Left lung (tissue), 4 donors: ENCODE measurements at regions not wholly inside any gene's neighbourhood (a gene's known extent, or its start where the extent isn't known, plus 50 kb on each side); places are given as distances from the start of the nearest gene placed in this dataset.

Source experiments
- ATAC-seq: fragments of 200-7000 bp; cut with Tn5 transposase; one replicate; pipeline ENCODE4 v1.9.1; 2020; ENCODE audit warnings: moderate library complexity
- DNase-seq, 4 donors: peaks; one replicate each; pipeline ENCODE4 v3.0.0-alpha.2; 2013 to 2020
- H3K27ac ChIP-seq, 2 donors: fragments of 200-600 bp; sonication (generic) in 1 of 2; one replicate each; pipeline versions ENCODE4 v1.5.0 to v1.8.0; 2020 to 2021
- H3K27me3 ChIP-seq, 2 donors: fragments of 200-600 bp; sonication (generic) in 1 of 2; one replicate each; pipeline versions ENCODE4 v1.5.0 to v1.8.0; 2020 to 2021
- H3K36me3 ChIP-seq, 2 donors: fragments of 200-600 bp; sonication (generic) in 1 of 2; one replicate each; pipeline versions ENCODE4 v1.5.0 to v1.8.0; 2020 to 2021
- H3K4me1 ChIP-seq, 2 donors: fragments of 200-600 bp; one replicate each; pipeline ENCODE4 v1.8.0; 2021
- H3K4me3 ChIP-seq, 2 donors: fragments of 200-600 bp; sonication (generic) in 1 of 2; one replicate each; pipeline versions ENCODE4 v1.5.0 to v1.8.0; 2020 to 2021; ENCODE audit warnings: mild to moderate bottlenecking in 1 of 2
- H3K9me3 ChIP-seq, 2 donors: fragments of 200-600 bp; sonication (generic) in 1 of 2; one replicate each; pipeline versions ENCODE4 v1.5.0 to v1.8.0; 2020 to 2021
- intact Hi-C, 2 donors: fragments of 100-400 bp; cut with DNase I; formaldehyde crosslinking; loops; one replicate each; pipeline versions ENCODE4 v1.11.2 to v1.14.2; 2022
- TF ChIP-seq, protein P1 (sequence below), 2 donors: fragments of 200-600 bp; sonication (generic) in 1 of 2; IDR thresholded peaks; one replicate each; pipeline versions ENCODE4 v1.5.0 to v1.8.0; 2021; ENCODE audit warnings: antibody characterized with exemption in 2 of 2
- donor health status: DM: no; HTN: yes; CAD: no.
- donor health status: DM: no; HTN: no; CAD: no.

DNA sequence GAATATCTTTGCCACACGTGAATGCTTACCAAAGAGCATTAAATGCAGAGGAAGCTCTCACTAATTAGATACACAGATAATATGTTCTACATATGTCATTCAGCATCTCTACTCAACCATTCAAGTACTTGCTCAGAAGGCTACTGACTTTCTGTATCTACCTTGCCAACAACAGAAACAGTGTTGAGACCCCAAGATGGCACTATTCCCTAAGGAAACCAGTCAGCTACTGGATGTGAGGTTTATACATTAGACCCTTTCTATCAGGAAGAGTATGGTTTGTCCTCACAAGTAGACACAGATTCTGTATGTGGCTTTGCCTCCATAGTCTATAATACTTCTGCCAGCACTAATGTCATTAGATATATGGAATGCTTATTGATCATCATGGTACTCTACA is 443.9 kb upstream of the INTU start:
- ATAC-seq (no peak), DNase-seq (peak in 1 of 4 donors; percentile 40)
- Histone ChIP-seq H3K36me3 (no peaks in the 10 kb centered on the region), H3K27ac (no peak overlapping the region), H3K27me3 (no peaks in the 10 kb centered on the region), H3K4me3 (no peak overlapping the region), H3K9me3 (peaks cover 0 to 16% of the 10 kb centered on the region in 2 donors), H3K4me1 (no peaks in the 10 kb centered on the region)
- intact Hi-C loops: no loop called here
- TF ChIP-seq, protein P1, sequence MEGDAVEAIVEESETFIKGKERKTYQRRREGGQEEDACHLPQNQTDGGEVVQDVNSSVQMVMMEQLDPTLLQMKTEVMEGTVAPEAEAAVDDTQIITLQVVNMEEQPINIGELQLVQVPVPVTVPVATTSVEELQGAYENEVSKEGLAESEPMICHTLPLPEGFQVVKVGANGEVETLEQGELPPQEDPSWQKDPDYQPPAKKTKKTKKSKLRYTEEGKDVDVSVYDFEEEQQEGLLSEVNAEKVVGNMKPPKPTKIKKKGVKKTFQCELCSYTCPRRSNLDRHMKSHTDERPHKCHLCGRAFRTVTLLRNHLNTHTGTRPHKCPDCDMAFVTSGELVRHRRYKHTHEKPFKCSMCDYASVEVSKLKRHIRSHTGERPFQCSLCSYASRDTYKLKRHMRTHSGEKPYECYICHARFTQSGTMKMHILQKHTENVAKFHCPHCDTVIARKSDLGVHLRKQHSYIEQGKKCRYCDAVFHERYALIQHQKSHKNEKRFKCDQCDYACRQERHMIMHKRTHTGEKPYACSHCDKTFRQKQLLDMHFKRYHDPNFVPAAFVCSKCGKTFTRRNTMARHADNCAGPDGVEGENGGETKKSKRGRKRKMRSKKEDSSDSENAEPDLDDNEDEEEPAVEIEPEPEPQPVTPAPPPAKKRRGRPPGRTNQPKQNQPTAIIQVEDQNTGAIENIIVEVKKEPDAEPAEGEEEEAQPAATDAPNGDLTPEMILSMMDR (IDR thresholded peaks at IDR 0.05): no peak

DNA sequence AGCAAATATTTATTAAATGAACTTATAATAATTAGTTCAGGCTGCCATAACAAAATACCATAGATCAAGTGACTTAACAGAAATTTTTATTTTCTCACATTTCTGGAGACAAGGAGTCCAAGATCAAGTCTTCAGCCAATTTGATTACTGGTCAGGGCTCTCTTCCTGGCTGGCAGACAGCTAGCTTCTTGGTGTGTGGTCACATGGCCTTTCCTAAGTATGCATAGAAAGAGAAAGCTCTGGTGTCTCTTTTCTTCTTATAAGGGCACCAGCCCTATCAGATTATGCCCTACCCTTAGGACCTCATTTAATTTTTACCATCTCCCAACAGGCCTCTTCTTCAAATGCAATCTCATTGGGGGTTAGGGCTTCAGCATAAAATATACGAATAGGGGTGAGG is 438.5 kb upstream of the INTU start:
- no peaks in the 10 kb centered on the region for H3K4me1 ChIP-seq
- TF ChIP-seq, protein P1 (IDR thresholded peaks at IDR 0.05): no peak
- H3K9me3 ChIP-seq: no peaks in the 10 kb centered on the region
- ATAC-seq: no peak
- H3K36me3 ChIP-seq: no peaks in the 10 kb centered on the region
- intact Hi-C loops: no loop called here
- H3K27me3 ChIP-seq: no peaks in the 10 kb centered on the region
- no peak overlapping the region for H3K27ac ChIP-seq
- no peak for DNase-seq
- no peak overlapping the region for H3K4me3 ChIP-seq

DNA sequence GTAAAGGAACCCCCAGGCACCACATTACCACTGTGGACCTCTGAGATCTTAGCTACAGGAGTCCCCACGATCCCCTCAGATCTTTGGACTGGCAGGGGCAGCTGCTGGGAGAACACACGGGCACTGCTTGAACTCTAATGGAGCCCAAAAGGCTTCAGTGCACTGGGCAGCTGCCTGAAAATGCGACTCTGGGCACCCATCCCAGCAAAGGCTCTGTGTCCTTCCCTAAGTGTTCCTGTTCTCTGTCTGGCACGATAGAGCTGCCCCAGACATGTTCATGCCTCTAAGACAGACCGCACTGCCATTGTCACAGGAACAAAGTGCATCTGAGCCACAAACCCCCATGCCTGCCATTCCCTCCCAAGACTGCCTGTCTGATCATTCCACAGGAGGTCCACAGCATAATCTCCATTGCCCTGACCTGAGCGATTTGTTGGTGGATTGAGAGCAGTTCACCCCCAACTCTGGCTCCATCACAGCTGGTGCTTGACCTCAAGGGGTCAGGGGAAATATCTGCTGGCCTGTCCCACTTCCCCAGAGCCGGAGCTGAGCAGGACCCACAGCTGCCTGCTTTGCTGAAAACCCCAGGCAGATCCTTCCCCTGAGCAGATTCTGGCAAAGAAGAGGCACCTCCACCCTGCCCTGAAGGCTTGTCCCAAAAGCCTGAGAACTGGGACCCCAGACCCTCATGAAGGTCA is 436.0 kb upstream of the INTU start:
- TF ChIP-seq, protein P1 (IDR thresholded peaks at IDR 0.05): no peak
- no peak overlapping the region for H3K4me3 ChIP-seq
- peaks cover 0 to 6% of the 10 kb centered on the region in 2 donors for H3K9me3 ChIP-seq
- no peaks in the 10 kb centered on the region for H3K36me3 ChIP-seq
- H3K27me3 ChIP-seq: no peaks in the 10 kb centered on the region
- ATAC-seq: no peak
- no peak overlapping the region for H3K27ac ChIP-seq
- H3K4me1 ChIP-seq: no peaks in the 10 kb centered on the region
- DNase-seq: no peak
- intact Hi-C loops: no loop called here

DNA sequence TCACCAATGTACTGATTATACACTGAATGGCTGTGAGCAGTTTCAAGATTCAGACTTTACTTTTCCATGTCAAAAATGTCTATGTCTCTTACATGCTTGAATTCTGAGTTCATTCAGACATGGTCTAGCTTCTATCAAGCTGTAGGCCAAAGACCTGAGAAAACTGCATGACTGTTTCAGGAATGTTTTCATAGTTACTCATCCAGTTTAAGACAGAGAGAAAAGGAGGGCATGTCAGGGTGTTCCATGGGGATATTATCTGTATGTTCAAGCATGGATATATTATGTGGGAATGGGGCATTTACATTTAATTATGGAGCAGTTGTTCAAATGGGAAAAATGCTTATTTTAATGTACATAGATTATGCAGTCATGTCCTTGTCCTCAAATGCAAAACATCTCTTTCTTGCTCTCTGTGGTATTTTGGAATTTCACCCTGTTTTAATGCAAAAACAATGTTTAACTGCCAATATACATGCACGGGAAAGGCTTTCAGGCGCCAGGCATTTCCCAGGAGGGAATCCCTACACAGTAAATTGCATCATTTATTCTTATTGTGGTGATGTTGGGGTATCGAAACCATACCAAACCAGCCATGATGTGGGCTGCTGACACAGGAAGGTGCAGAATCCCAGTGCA is 429.1 kb upstream of the INTU start:
- H3K27me3 ChIP-seq: no peaks in the 10 kb centered on the region
- DNase-seq: no peak
- no peaks in the 10 kb centered on the region for H3K36me3 ChIP-seq
- H3K4me3 ChIP-seq: no peak overlapping the region
- intact Hi-C loops: no loop called here
- no peak for ATAC-seq
- H3K27ac ChIP-seq: no peak overlapping the region
- TF ChIP-seq, protein P1 (IDR thresholded peaks at IDR 0.05): no peak
- peaks cover 0 to 6% of the 10 kb centered on the region in 2 donors for H3K9me3 ChIP-seq
- no peaks in the 10 kb centered on the region for H3K4me1 ChIP-seq

DNA sequence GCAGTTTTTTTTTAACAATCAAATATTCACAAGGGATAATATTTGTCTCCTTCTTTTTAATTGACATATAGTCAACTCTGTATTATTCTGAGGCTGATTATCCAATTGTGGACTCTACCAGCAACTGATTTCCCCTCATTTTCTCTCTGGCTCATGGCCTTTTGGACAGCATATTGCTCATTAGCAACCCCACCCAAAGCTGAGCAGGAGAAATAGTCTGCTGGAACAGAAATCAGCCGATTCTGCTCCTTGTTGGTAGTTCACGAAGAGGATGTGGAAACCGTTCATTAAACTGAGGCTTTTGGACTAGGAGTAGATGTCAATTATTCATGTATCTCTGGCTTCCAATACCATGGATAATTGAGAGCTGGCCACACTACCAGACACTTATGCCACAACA is 428.4 kb upstream of the INTU start:
- intact Hi-C loops: no loop called here
- peaks cover 0 to 6% of the 10 kb centered on the region in 2 donors for H3K9me3 ChIP-seq
- DNase-seq (no peak), ATAC-seq (no peak)
- H3K27me3 ChIP-seq: no peaks in the 10 kb centered on the region
- H3K27ac ChIP-seq: no peak overlapping the region
- TF ChIP-seq, protein P1 (IDR thresholded peaks at IDR 0.05): no peak
- H3K4me1 ChIP-seq: no peaks in the 10 kb centered on the region
- no peak overlapping the region for H3K4me3 ChIP-seq
- no peaks in the 10 kb centered on the region for H3K36me3 ChIP-seq
